Adrenal gland (tissue), 9 donors: ENCODE measurements at regions not wholly inside any gene's neighbourhood (a gene's known extent, or its start where the extent isn't known, plus 50 kb on each side); places are given as distances from the start of the nearest gene placed in this dataset.

Source experiments
- DNase-seq, 7 donors: peaks; one replicate each; pipeline ENCODE4 v3.0.0-alpha.2; 2019 to 2020
- H3K27ac ChIP-seq, 5 donors: fragments of 200-600 bp; sonication (generic) in 4 of 5; 1 replicate in 3 of 5; 2 replicates in 2 of 5; pipeline versions ENCODE4 v1.5.1 to v1.8.0; 2016 to 2020; ENCODE audit warnings: mild to moderate bottlenecking in 1 of 5
- H3K27me3 ChIP-seq: fragments of 200-600 bp; 2 replicates; pipeline ENCODE4 v1.8.0; 2021
- H3K36me3 ChIP-seq, 2 donors: fragments of 200-600 bp; replicated peaks in 1 of 2; 1 replicate in 1 of 2; 2 replicates in 1 of 2; pipeline versions ENCODE4 v1.5.1 to v1.8.0; 2018 to 2022
- H3K4me1 ChIP-seq, 2 donors: fragments of 200-600 bp; replicated peaks in 1 of 2; 1 replicate in 1 of 2; 2 replicates in 1 of 2; pipeline versions ENCODE4 v1.5.1 to v1.8.0; 2018 to 2021
- H3K4me3 ChIP-seq, 4 donors: fragments of 200-600 bp; sonication (generic) in 3 of 4; one replicate each; pipeline ENCODE4 v1.5.1; 2016 to 2018
- H3K9me3 ChIP-seq, 3 donors: fragments of 200-600 bp; sonication (generic) in 1 of 3; replicated peaks in 1 of 3; 1 replicate in 2 of 3; 2 replicates in 1 of 3; pipeline versions ENCODE4 v1.5.1 to v1.8.0; 2016 to 2021
- POLR2A ChIP-seq, 2 donors: fragments of 450-650 bp; IDR thresholded peaks; one replicate each; pipeline ENCODE4 v1.6.1; 2017; ENCODE audit warnings: antibody characterized with exemption in 2 of 2, mild to moderate bottlenecking in 2 of 2, moderate library complexity in 1 of 2
- WGBS, 4 donors: extraction: QIAGEN DNeasy Blood & Tissue Kit in 2 of 4; methylation state at CpG; one replicate each; pipeline versions ENCODE4 v1.1.5 to v1.1.7; 2013 to 2017; 5-methylcytosine and 5-hydroxymethylcytosine counted together
- intact Hi-C, 2 donors: fragments of 100-400 bp; cut with DNase I; formaldehyde crosslinking; loops; one replicate each; pipeline versions ENCODE4 v1.14.1 to v1.15.0; 2022 to 2023
- TF ChIP-seq, protein P1 (sequence below), 6 experiments: fragments of 450-650 bp in 4 of 6; fragments of 200-600 bp in 2 of 6; sonication (generic) in 1 of 6; IDR thresholded peaks; 1 replicate in 5 of 6; 2 replicates in 1 of 6; pipeline versions ENCODE4 v1.5.1 to v1.8.0; 2016 to 2021; ENCODE audit warnings: antibody characterized with exemption in 6 of 6, mild to moderate bottlenecking in 2 of 6, moderate library complexity in 1 of 6
- donor health status: healthy with polysubstance abuse.
- donor health status: Bipolar disorder and iron deficiency.
- donor health status: DM: yes; HTN: yes; CAD: no.
- donor health status: DM: no; HTN: no; CAD: no.
- donor health status: DM: no; HTN: no; CAD: no.

GRCh38 chr11:133706925-133707794 is 138.2 kb downstream of the SPATA19 start:
- Histone ChIP-seq H3K27me3 (no peaks in the 10 kb centered on the region), H3K4me3 (no peak overlapping the region), H3K36me3 (no peaks in the 10 kb centered on the region), H3K9me3 (no peaks in the 10 kb centered on the region), H3K4me1 (no peaks in the 10 kb centered on the region), H3K27ac (no peak overlapping the region)
- TF ChIP-seq POLR2A (IDR thresholded peaks at IDR 0.05): no peak
- TF ChIP-seq, protein P1, sequence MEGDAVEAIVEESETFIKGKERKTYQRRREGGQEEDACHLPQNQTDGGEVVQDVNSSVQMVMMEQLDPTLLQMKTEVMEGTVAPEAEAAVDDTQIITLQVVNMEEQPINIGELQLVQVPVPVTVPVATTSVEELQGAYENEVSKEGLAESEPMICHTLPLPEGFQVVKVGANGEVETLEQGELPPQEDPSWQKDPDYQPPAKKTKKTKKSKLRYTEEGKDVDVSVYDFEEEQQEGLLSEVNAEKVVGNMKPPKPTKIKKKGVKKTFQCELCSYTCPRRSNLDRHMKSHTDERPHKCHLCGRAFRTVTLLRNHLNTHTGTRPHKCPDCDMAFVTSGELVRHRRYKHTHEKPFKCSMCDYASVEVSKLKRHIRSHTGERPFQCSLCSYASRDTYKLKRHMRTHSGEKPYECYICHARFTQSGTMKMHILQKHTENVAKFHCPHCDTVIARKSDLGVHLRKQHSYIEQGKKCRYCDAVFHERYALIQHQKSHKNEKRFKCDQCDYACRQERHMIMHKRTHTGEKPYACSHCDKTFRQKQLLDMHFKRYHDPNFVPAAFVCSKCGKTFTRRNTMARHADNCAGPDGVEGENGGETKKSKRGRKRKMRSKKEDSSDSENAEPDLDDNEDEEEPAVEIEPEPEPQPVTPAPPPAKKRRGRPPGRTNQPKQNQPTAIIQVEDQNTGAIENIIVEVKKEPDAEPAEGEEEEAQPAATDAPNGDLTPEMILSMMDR (IDR thresholded peaks at IDR 0.05): no peak
- intact Hi-C loops: no loop called here
- no peak for DNase-seq

DNA sequence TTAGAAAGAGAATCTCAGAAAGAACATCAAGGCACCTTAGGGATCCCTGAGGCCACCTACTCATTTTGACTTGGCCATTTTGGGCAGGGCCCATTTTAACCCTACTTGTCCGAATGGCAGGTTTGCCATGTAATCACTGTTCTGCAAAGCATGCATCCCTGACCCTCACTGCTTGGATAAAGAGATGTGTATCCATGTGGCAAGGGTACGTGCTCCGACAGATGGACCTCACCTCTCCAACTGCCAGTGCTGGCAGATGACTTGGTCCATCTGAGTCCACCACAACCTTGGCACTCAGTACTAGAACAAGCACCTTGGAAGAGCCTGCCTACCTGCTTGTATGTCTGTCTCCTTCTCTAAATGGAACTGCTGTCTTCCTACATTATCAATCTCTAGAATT is 139.4 kb downstream of the SPATA19 start:
- WGBS, 4 donors: 82 to 83% (median 83%) methylated on average over 2 to 3 of the region's 3 CpGs
- TF ChIP-seq, protein P1 (IDR thresholded peaks at IDR 0.05): no peak
- no peak for TF ChIP-seq POLR2A (IDR thresholded peaks at IDR 0.05)
- Histone ChIP-seq H3K9me3 (no peaks in the 10 kb centered on the region), H3K4me3 (no peak overlapping the region), H3K27me3 (no peaks in the 10 kb centered on the region), H3K27ac (no peak overlapping the region), H3K36me3 (no peaks in the 10 kb centered on the region), H3K4me1 (no peaks in the 10 kb centered on the region)
- no peak for DNase-seq
- intact Hi-C loops: no loop called here

- no peaks in the 10 kb centered on the region for H3K27me3 ChIP-seq
- no peak overlapping the region for H3K27ac ChIP-seq
- no peaks in the 10 kb centered on the region for H3K36me3 ChIP-seq
- 55 to 66% (median 60%) methylated on average over 8 of the region's 8 CpGs for WGBS, 4 donors
- intact Hi-C loops: no loop called here
- no peaks in the 10 kb centered on the region for H3K9me3 ChIP-seq
- no peak overlapping the region for H3K4me3 ChIP-seq
- H3K4me1 ChIP-seq: no peaks in the 10 kb centered on the region
- no peak for DNase-seq
- TF ChIP-seq, protein P1 (IDR thresholded peaks at IDR 0.05): no peak
- no peak for TF ChIP-seq POLR2A (IDR thresholded peaks at IDR 0.05)
Observed at GRCh38 chr11:133705074-133705648, 140.2 kb downstream of the SPATA19 start.

- TF ChIP-seq, protein P1 (IDR thresholded peaks at IDR 0.05): no peak
- TF ChIP-seq POLR2A (IDR thresholded peaks at IDR 0.05): no peak
- WGBS, 4 donors: 70 to 85% (median 72%) methylated on average over 5 of the region's 5 CpGs
- no peaks in the 10 kb centered on the region for H3K36me3 ChIP-seq
- no peaks in the 10 kb centered on the region for H3K4me1 ChIP-seq
- intact Hi-C loops: no loop called here
- H3K27me3 ChIP-seq: no peaks in the 10 kb centered on the region
- no peak overlapping the region for H3K4me3 ChIP-seq
- no peaks in the 10 kb centered on the region for H3K9me3 ChIP-seq
- H3K27ac ChIP-seq: no peak overlapping the region
- no peak for DNase-seq
Observed at GRCh38 chr11:133699071-133699470, 146.2 kb downstream of the SPATA19 start.
